Fibroblast of villous mesenchyme (primary cell): ENCODE measurements at regions not wholly inside any gene's neighbourhood (a gene's known extent, or its start where the extent isn't known, plus 50 kb on each side); places are given as distances from the start of the nearest gene placed in this dataset.

Experiments
- DNase-seq: peaks from one replicate; pipeline ENCODE4 v3.0.0-alpha.2; 2010; ENCODE audit warnings: low read depth
- H3K4me3 ChIP-seq: 2 replicates; pipeline ENCODE4 v1.5.1; 2011; ENCODE audit warnings: low read depth, mild to moderate bottlenecking, low read length
- CTCF ChIP-seq: IDR thresholded peaks from 2 replicates; pipeline ENCODE4 v1.5.1; 2012; ENCODE audit warnings: low read depth, mild to moderate bottlenecking, low read length; ENCODE audit not compliant: insufficient read depth

GRCh38 chr5:121024416-121025311 lies 560.6 kb downstream of the PRR16 start:
- no peak overlapping the region for H3K4me3 ChIP-seq
- no peak for TF ChIP-seq CTCF
- no peak for DNase-seq

GRCh38 chr5:121025671-121026070 lies 561.6 kb downstream of the PRR16 start:
- TF ChIP-seq CTCF = no peak
- no peak overlapping the region for H3K4me3 ChIP-seq
- DNase-seq = no peak

GRCh38 chr5:121027636-121028035 lies 563.5 kb downstream of the PRR16 start:
- no peak overlapping the region for H3K4me3 ChIP-seq
- no peak for DNase-seq
- TF ChIP-seq CTCF = no peak

- DNase-seq = no peak
- H3K4me3 ChIP-seq = no peak overlapping the region
- no peak for TF ChIP-seq CTCF
These were observed 565.6 kb downstream of the PRR16 start for GRCh38 chr5:121029536-121030245.

- no peak overlapping the region for H3K4me3 ChIP-seq
- no peak for TF ChIP-seq CTCF
- DNase-seq = no peak
These were observed 567.4 kb downstream of the PRR16 start for GRCh38 chr5:121031491-121031890.

- no peak for TF ChIP-seq CTCF
- no peak overlapping the region for H3K4me3 ChIP-seq
These were observed 569.2 kb downstream of the PRR16 start for GRCh38 chr5:121033334-121033733.

More at GRCh38 chr5:121033334-121033733, 569.2 kb downstream of the PRR16 start:
- DNase-seq = no peak
